DMS 273 (cell line): ENCODE measurements at regions not wholly inside any gene's neighbourhood (a gene's known extent, or its start where the extent isn't known, plus 50 kb on each side); places are given as distances from the start of the nearest gene placed in this dataset.
A peak's percentile ranks its signal among the peaks of the same experiment; 100 is the strongest.
"Not testable (repeated sequence)": the region's sequence is repeated elsewhere in the genome, so short reads cannot be mapped to it uniquely, and the experiment has no call there.

ENCODE experiments used
- DNase-seq: peaks from one replicate; lab custom pipeline; 2025; ENCODE audit not compliant: unreplicated experiment; lab: John Stamatoyannopoulos, UW

DNA sequence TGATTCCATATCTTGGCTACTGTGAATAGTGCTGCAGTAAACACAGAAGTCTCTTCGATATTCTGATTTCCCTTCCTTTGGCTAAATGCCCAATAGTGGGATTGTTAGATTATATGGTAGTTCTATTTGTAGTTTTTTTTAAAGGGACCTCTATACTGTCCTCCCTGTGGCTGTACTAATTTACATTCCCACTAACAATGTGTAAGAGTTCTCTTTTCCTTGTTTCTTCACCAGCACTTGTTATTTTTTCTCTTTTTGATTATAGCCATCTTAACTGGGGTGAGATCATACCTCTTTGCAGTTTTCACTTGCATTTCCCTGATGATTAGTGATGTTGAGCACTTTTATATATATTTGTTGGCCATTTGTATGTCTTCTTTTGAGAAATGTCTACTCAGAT is 102.0 kb downstream of the CARTPT start:
- no peak for DNase-seq

DNA sequence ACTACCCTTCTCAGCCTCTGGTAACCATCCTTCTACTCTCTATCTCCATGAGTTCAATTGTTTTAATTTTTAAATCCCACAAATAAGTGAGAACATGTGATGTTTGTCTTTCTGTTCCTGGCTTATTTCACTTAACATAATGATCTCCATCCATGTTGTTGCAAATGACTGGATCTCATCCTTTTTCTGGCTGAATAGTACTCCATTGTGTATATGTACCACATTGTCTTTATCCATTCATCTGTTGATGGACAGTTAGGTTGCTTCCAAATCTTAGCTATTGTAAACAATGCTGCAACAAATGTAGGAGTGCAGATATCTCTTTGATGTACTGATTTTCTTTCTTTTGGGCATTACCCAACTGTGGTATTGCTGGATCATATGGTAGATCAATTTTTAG is 103.0 kb downstream of the CARTPT start:
- DNase-seq, result not testable (repeated sequence)

DNA sequence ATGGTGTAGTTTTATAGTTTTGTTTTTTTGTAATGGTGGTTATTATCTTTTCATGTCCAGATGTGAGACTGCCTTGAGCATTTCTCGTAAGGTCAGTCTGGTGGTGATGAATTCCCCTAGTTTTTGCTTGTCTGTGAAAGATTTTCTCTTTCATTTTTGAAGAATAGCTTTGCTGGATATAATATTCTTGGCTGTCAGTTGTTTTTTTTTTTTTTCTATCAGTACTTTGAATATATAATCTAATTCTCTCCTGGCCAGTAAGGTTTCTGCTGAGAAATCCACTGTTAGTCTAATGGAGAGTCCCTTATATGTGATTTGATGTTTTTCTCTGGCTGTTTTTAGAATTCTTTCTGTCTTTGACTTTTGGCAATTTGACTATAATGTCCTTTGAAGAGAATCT is 106.9 kb downstream of the CARTPT start:
- no peak for DNase-seq

DNA sequence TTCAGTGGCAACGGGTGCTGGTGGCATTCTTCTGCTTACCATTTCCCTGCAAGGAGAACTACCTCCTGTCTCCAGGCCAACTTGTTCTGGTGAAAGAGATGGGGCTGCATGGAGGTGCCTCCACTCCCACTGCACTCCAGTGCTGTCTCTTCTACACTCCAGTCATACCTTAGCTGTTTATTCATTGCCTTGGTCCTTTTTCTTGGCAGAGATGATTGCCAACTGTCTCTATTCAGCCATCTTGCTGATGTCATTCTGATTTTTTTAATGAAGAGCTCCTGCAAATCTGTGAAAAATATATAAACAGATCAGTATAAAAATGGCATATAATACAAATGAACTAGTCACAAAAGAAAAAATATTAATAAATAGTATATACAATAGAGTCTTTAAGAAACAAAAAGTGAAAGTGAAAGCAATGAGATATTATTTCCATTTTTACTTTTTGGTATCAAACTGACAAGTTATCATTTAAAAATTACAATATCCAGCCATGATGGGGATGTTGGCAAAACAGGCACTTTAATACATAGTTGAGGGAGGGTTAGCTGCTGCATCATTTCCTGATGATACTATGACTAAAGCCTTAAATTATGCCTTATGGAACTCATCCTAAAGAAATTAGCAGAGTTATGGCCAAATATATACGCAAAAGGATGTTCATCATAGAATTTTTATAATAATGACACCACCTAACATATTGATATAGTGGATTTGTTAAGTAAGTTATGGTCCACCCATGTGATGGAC is 109.4 kb downstream of the CARTPT start:
- no peak for DNase-seq

DNA sequence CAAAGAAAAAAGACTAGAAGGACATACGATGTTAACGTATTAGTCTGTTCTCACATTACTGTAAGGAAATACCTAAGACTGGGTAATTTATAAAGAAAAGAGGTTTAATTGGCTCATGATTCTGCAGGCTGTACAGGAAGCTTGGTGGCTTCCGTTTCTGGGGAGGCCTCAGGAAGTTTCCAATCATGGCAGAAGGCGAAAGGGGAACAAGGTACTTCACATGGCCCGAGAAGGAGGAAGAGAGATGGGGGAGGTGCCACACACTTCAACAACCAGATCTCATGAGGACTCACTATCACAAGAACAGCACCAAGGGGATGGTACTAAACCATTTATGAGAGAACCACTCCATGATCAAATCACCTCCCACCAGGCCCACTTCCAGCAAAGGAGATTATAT is 110.1 kb downstream of the CARTPT start:
- DNase-seq, result no peak

DNA sequence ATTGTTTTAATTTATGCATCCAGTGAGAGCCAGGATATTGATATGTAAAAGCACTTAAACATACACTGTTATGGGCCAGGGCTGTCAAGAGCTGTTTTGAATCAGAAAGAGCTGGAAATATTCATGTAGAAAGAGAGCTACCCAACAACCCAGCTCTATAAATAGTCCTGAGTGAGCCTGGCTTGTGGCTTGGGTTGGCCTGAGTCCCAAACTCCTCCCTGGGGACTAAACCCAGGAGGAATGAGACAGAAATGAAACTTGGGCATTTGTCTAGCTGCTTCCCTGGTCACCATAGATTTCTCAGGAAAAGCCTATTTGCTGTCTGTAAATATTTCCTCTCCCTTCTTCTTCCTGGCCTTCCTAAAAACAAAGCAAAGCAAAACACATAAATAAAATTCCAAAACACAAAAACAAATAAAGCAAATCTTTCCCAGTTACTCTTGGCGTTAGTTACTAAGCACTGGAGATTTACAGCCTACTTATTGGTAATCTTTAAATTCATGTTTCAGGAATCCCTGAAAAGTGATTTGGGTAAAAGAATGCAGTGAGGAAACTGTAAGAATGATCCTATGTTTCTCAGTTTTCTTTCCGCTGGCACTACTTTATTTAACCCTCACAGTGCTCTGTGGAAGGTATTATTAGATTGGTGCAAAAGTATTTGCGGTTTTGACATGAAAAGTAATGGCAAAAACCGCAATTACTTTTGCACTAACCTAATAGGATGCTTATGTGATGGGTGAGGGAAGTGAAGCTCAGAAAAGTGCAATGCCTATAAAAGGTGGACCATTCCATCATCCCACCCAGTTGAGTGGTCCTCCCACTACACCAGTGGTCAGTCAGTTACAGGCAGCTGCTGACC is 111.8 kb downstream of the CARTPT start:
- DNase-seq, result peak; percentile 94

DNA sequence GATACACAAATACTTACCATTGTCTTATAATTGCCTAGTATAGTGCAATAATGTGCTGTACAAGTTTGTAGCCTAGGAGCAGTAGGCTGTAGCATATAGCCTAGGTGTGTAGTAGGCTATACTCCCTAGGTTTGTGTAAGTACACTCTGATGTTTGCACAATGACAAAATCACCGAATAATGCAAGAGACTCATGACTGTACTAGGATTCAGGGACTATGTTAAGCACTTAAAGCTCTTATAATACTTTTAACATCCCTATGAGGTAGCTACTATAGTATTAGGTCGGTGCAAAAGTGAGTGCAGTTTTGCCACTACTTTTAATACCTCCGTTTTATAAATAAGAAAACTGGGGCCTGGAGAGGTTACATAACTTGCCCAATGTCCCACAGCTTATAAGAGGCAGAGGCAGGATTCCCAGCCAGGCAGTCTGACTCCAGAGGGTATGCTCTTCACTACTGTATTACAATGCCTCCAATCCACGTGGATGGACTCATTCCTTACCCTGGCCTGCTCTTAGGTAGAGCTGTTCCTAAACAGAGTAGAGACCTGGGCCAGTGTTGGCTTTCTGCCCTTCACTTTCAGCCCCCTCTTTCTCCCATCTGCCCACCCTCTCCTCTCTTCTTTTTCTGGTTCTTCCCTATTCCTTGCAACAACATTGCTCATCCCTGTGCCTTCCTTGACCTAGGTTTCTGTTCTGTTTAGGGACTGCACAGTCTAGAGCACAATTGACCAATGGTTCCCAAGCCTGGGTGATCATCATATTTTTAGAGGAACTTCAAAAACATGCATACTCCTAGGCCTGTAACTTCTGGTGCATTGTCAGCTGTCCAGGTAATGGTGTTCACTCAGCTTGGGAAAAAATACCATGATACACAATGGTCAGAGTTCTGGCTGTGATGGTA is 114.0 kb downstream of the CARTPT start:
- no peak for DNase-seq

DNA sequence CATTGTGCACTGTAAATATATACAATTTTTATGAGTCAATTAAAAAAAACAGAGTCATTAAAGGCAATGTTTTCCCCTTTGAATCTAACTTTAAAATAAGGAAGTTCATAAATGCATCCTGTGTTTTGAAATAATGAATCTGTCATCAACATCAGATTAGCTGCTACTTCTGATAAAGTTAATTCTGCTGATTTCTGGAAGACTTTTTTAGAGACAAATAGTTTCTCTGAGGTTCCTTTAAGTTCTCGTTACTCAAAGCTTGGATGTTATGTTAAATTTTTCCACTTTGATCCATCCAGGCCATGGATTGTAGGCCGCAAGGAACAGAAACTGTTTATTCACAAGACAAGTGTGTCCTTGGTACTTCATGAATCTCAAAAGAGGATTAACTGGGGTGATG is 115.5 kb downstream of the CARTPT start:
- no peak for DNase-seq

DNA sequence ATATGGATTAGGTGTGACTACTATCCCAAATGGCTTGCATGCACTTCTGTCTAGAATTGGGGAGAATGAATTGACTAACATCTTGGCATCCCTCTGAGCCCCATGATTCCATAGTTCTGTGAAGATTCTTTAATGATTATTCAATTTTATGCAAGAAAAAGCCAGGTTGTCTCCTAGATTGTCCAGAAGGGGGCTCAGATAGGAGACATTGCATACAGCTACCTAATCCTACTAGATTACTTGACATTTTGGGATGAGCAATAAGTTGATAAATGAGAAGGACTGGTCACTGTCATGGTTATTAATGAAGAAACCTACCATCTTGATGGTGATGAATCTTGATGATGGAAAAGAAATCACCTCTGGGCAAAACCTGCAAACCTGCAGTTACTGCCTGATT is 117.0 kb downstream of the CARTPT start:
- DNase-seq, result peak; percentile 40

DNA sequence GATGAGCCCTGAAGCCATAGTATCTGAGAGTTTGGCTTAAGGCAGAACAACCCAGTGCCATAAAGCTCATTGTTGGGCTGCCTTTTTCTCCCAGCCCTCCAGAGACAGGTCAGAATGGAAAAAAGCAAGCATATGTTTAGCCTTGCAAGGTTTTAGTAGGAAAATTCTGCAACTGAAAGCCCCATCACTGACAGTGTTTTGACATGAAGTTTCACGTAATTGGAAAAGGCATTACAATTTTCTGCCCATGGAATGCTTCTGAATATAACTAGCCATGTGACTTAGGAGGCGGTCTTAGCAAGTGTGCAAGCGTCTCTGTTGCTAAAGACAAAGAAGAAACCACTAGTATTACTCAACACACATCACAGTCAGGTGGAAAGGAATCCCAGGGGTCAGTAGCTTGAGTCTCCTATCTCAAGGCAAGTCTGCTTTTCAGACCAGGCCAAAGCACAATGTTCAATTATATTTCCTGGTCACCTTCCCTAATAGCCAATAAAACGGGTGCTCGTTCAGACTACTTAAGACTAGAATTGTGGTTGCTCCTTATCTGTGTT is 117.6 kb downstream of the CARTPT start:
- DNase-seq, result no peak

DNA sequence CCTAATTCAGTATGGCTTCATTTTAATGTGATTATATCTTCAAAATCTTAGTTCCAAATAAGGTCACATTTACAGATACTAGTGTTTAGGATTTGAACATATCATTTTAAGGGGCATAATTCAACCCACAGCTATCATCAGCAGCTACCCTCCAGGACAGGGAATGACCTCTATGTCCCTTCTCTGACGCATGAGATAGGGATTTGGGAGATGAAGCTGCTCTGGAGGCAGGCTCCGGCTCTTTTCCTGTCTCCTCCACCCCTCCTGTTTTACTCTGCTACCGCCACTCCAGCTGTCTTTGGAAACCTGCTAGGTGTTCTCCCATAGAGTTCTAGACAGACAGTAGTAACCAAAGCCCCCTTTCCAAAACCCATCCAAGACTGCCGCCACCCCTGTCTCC is 119.2 kb downstream of the CARTPT start:
- DNase-seq, result no peak

DNA sequence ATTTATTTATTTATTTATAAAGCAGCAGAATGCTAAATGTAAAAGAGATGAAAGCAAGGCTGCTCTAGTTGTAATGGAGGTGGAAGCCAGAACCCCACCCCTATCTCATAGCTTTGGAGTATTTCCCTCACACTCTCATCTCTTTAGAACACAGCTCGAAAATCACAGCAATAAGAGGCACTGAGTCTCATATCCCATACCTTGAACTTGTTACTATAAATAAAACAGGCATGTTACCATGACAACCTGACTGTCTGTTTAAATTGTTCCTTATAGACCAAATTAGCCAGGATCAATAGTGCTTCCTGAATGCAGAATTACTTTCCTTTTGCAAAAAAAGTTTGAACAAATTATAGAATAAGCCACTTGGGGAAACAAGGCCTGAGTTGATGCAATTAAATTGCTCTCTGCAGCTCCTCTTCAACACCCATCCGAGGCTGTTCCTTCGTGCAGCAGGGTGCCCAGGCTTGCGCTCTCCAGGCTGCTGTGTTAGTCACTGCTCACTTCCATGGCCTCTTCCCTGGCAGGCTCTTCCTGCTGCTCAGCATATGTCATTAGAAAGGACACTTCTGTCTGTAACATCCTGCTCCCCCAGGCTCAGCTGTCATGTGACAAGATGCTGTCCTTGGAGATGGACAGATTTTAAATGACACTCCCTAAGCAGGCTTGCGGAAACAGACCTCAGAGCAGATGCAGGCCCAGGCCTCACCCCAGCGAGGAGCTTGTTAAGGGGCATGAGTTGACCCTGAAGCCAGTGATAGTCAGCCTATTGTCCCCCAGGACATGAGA is 120.2 kb downstream of the CARTPT start:
- no peak for DNase-seq

DNA sequence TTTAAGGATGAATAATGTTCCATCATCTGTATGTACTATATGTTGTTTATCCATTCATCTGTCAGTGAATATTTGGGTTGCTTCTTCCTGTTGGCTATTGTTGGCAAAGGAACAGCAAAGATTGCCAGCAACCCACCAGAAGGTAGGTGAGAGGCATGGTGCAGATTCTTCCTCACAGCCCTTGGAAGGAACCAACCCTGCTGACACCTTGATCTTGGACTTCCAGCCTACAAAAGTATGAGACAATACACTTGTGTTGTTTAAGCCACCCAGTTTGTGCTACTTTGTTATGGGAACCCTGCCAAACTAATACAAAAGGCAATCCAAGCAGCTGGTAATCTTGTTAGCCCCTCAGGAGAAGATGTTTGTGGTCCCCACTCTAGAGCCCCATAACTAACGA is 122.0 kb downstream of the CARTPT start:
- DNase-seq, result no peak

DNA sequence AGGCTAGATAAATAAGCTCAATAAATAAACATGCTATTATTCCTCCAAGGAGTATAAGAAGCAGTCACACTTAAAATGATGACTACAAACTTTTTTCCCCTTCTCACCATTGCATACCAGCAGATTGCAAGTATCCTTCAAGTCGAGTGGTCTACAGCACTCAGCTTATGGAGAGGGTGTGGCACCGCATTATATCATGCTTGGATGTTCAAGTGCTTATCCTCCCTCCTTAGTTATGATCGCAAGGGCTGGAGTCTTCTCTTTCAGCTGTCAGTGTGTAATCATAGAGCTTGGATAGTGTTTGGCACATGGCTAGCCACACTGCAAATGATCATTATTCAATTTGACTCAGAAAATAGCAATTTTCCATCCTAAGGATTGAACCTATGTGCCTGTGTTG is 124.0 kb downstream of the CARTPT start:
- DNase-seq, result no peak

DNA sequence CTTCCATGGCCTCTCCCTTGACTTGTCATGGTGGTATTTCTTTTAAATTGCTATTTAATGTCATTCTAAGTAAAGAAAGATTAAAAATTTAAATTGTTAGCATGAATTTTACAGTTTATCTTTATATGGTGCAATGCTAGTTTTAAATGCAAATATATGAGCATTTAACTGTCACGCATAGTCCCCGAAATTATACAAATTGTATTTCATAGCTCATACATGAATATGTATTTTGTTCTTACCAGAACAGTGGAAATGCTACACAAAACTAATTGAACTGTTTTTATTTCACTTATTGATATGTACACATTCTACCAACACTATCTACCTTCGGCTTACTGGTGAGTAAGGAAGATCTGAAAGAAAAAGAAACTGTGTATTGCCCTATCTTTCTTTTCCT is 125.8 kb downstream of the CARTPT start:
- no peak for DNase-seq

DNA sequence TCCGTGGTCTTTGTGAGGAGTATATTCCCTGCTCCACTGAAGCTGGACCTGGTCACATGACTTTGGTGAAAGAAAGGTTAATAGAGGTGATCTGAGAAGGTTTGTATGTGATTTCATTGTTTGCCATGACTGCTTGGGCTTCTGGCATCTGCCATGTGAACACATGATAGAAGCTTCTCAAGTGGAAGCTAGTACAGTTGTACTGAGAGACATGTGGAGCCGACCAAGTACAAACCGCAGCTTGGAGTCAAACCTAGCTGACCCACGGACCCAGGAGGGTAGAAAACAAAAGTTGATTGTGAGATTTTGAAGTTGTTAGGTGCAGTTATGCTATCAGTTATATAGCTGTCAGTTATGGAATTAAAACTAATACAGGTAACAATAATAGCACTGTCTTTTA is 140.4 kb downstream of the CARTPT start:
- no peak for DNase-seq

DNA sequence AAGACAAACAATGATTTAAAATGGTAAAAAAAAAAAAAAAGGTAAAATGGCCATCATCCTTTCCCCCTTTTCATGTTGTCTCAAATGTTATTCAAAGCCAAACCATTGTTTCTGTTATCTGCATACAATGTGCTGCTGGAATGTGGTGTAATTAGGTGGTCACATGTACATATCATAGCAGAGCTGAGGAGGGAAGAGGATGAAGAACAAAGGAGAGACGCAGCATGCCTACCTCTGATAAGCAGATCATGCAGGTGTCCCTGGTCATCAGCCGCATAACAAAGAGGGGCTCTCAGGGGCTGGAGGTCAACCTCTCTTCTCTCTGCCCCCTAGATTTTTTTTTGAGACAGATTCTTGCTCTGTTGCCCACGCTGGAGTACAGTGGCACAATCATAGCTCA is 141.0 kb downstream of the CARTPT start:
- no peak for DNase-seq

DNA sequence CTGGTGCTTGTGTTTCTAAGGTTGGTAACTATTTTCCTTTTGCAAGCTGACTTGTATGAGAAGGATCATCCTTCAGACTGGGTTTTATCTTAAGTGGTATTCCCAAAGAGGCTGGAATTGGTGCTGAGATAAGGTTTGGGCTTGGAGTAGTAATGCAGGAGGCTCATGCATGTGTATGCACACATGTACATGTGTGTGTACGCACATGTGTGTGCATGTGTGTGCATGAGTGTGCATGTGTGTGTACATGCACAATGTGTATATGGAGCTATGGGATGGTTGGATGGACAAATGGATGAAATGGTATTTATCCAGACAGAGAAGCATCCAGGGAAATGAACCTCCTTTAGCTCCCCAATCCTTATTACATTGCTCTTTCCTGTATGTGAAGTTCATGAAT is 142.6 kb downstream of the CARTPT start:
- no peak for DNase-seq

DNA sequence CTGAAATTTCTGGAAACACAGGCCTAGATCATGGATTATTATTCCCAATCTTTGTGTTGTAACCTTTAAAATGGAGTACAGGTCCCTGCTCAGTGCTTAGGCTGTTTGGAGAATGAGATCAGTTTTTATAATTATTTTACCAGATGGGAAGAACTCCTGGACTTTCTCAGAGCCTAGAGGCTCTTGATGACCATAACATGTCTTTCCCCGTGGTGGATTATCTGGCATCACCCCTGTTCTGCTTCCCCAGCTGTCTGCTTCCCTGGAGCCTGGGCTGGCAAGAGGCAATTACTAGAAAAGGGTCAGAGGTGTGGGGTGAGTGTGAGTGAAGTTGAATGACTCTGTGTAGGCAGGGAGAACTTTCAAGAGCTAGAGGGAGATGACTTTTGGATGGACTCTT is 143.0 kb downstream of the CARTPT start:
- DNase-seq, result peak; percentile 37

DNA sequence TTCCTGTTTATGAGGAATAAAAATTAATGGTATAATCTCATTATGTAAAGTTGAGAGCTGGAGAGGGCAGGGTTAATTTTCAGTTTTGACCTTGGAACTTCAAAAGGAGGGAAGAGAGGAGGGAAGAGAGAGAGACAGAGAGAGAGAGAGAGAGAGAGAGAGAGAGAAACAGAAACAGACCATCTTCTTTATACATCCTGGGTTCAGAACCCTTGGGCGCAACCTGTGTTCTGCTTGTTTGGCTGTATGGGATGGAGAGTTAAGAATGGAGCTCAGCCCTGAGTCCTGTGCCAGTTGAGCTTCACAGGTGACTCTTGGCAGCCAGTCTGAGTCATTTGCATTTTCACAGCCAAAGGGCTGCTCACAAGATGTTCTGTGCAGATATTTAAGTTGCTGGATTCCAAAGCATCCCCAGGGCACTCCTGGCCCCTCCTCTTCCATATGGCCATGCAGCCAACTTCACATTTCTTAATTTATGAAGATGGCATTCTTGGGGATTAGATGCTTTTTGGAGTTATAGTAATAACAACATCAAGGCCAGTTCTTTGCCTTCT is 143.5 kb downstream of the CARTPT start:
- DNase-seq, result peak; percentile 78
